ENCODE measurements at regions not wholly inside any gene's neighbourhood (a gene's known extent, or its start where the extent isn't known, plus 50 kb on each side); places are given as distances from the start of the nearest gene placed in this dataset.

DNA sequence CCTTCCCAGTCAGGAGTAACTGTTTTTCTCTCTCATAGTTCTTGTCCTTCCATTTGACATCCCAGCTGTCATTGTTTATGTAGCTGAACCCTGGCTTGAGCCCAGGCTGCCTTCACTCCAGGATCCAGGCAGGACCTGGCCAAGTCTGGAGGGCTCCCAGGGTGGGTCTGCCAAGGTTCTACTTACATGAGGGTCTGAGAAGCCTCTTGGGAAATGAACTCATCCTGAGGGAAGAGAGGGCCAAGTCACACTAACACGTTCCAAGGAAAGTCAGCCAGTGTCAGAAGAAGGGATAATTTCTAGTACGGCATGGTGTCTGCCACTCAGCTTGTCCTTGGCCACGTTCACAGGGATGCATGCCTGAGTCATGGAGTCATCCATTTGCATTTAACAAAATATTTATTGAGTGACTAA lies 54.8 kb upstream of the SRD5A3 start:
- Mint-ChIP-seq H3K9me3 (no peaks in the 10 kb centered on the region), H3K27me3 (ENCODE audit: low read depth) (no peaks in the 10 kb centered on the region), H3K36me3 (ENCODE audit: low read depth) (no peaks in the 10 kb centered on the region), H3K27ac (no peak overlapping the region), H3K4me3 (ENCODE audit: low read depth) (no peak overlapping the region), H3K4me1 (ENCODE audit: low read depth) (no peaks in the 10 kb centered on the region)
- intact Hi-C loops (cut with micrococcal nuclease), result no loop called here
- no peak for DNase-seq (ENCODE audit: low spot score)

DNA sequence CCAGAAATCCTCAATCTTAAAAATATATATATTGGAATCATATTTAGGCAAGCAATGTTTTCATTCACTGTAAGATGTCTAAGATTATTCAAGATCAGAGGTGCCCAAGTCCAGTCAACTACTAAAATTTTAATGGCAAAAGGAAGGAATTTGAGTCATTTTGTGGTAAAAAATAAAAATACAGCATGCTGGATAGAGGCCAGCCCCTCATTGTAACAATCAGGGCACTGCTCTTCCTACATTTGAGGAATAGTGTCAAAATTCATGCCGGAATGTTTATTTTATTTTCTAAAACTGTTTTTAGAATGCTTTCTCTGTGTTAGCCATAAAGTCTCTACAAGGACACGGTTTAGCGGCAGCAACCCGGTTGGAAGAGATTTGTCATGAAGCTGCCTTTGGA lies 49.9 kb upstream of the SRD5A3 start:
- DNase-seq (ENCODE audit: low spot score), result no peak
- Mint-ChIP-seq H3K9me3 (no peaks in the 10 kb centered on the region), H3K27me3 (ENCODE audit: low read depth) (no peaks in the 10 kb centered on the region), H3K4me1 (ENCODE audit: low read depth) (no peaks in the 10 kb centered on the region), H3K4me3 (ENCODE audit: low read depth) (no peak overlapping the region), H3K27ac (no peak overlapping the region), H3K36me3 (ENCODE audit: low read depth) (no peaks in the 10 kb centered on the region)
- intact Hi-C loops (cut with micrococcal nuclease), result no loop called here

All from activated T-helper 2 cell treated with anti-CD3 and anti-CD28 coated beads, Interferon-gamma antibody, Interleukin-2, Interleukin-4, amounts not matched to agents 10 μg/mL and 5 μg/mL and 100 μg/mL, durations not matched to agents 14 hours and 24 hours and 36 hours (primary cell).